Keratinocyte (primary cell): ENCODE measurements at regions not wholly inside any gene's neighbourhood (a gene's known extent, or its start where the extent isn't known, plus 50 kb on each side); places are given as distances from the start of the nearest gene placed in this dataset.

ENCODE experiments used
- DNase-seq: peaks from one replicate; pipeline ENCODE4 v3.0.0-alpha.2; 2011; ENCODE audit warnings: low read depth, missing footprints, low spot score
- FAIRE-seq: peaks from 2 replicates; lab custom pipeline; 2011; peaks lifted over from hg19 to GRCh38; lab: Jason Lieb, UNC
- H2AFZ ChIP-seq: 2 replicates; pipeline ENCODE4 v1.6.0; 2012; ENCODE audit warnings: low read length, control low read depth, inconsistent platforms; ENCODE audit not compliant: control insufficient read depth
- H3K27ac ChIP-seq: 2 replicates; pipeline ENCODE4 v1.5.1; 2011; ENCODE audit warnings: low read length; ENCODE audit not compliant: control insufficient read depth, insufficient read depth
- H3K27me3 ChIP-seq: 3 replicates; pipeline ENCODE4 v1.6.0; 2011; ENCODE audit warnings: low read length; ENCODE audit not compliant: control insufficient read depth, insufficient read depth; ENCODE audit errors: extremely low read depth
- H3K36me3 ChIP-seq, 2 experiments: 2 replicates in 1 of 2; 3 replicates in 1 of 2; pipeline ENCODE4 v1.5.1; 2011; ENCODE audit warnings: low read length in 2 of 2, mild to moderate bottlenecking in 1 of 2; ENCODE audit not compliant: control insufficient read depth in 2 of 2, insufficient read depth in 2 of 2; ENCODE audit errors: extremely low read depth in 1 of 2
- H3K4me1 ChIP-seq: 3 replicates; pipeline ENCODE4 v1.5.1; 2011; ENCODE audit warnings: low read length; ENCODE audit not compliant: control insufficient read depth, insufficient read depth; ENCODE audit errors: extremely low read depth
- H3K4me2 ChIP-seq: 3 replicates; pipeline ENCODE4 v1.6.0; 2011; ENCODE audit warnings: low read depth, low read length; ENCODE audit not compliant: control insufficient read depth, insufficient read depth; ENCODE audit errors: extremely low read depth
- H3K4me3 ChIP-seq, 3 experiments: fragments of 200-600 bp in 1 of 3; sonication (generic) in 1 of 3; 2 replicates in 2 of 3; 3 replicates in 1 of 3; pipeline ENCODE4 v1.5.1; 2011 to 2016; ENCODE audit warnings: low read length in 3 of 3, mild to moderate bottlenecking in 3 of 3, control low read depth in 2 of 3, inconsistent platforms in 1 of 3, low read depth in 1 of 3, mixed read lengths in 1 of 3, mixed run types in 1 of 3, moderate library complexity in 1 of 3; ENCODE audit not compliant: control insufficient read depth in 2 of 3, insufficient read depth in 2 of 3; ENCODE audit errors: extremely low read depth in 1 of 3
- H3K79me2 ChIP-seq: 2 replicates; pipeline ENCODE4 v1.6.0; 2012; ENCODE audit warnings: low read length; ENCODE audit not compliant: control insufficient read depth, insufficient read depth
- H3K9ac ChIP-seq: 3 replicates; pipeline ENCODE4 v1.6.0; 2011; ENCODE audit warnings: low read length; ENCODE audit not compliant: control insufficient read depth, insufficient read depth; ENCODE audit errors: extremely low read depth
- H3K9me1 ChIP-seq: 3 replicates; pipeline ENCODE4 v1.6.0; 2011; ENCODE audit warnings: low read length; ENCODE audit not compliant: control insufficient read depth, insufficient read depth; ENCODE audit errors: extremely low read depth
- H3K9me3 ChIP-seq: 2 replicates; pipeline ENCODE4 v1.5.1; 2012; ENCODE audit warnings: low read depth, low read length; ENCODE audit not compliant: control insufficient read depth
- H4K20me1 ChIP-seq: 3 replicates; pipeline ENCODE4 v1.6.0; 2011; ENCODE audit warnings: low read length; ENCODE audit not compliant: control insufficient read depth, insufficient read depth; ENCODE audit errors: extremely low read depth
- CTCF ChIP-seq, 3 experiments: IDR thresholded peaks in 1 of 3; conservative IDR thresholded peaks in 1 of 3; optimal IDR thresholded peaks in 1 of 3; 2 replicates in 2 of 3; 3 replicates in 1 of 3; pipeline versions ENCODE3 to v1.5.1; 2011; ENCODE audit warnings: low read length in 3 of 3, mild to moderate bottlenecking in 3 of 3, moderate library complexity in 2 of 3, control low read depth in 1 of 3, inconsistent platforms in 1 of 3; ENCODE audit not compliant: insufficient read depth in 2 of 3; ENCODE audit errors: extremely low read depth in 1 of 3
- EZH2 ChIP-seq: IDR thresholded peaks from one replicate; pipeline ENCODE4 v1.6.1; 2012; ENCODE audit warnings: inconsistent platforms, mild to moderate bottlenecking, low read length, moderate library complexity
- dilution Hi-C: fragments of 300-500 bp; cut with MboI; formaldehyde crosslinking; loops from one replicate; pipeline ENCODE4 v1.7.0; 2020; ENCODE audit warnings: low sequenced_read_pairs; ENCODE audit not compliant: extremely low pct_ligation_motif_present

- FAIRE-seq (no peak), DNase-seq (no peak)
- Histone ChIP-seq H3K9me1 (no peaks in the 10 kb centered on the region), H3K4me2 (no peak overlapping the region), H3K9ac (no peak overlapping the region), H3K4me1 (no peaks in the 10 kb centered on the region), H3K4me3 (no peak overlapping the region), H3K27ac (no peak overlapping the region), H2AFZ (no peak overlapping the region), H3K27me3 (no peaks in the 10 kb centered on the region), H4K20me1 (no peaks in the 10 kb centered on the region), H3K36me3 (no peaks in the 10 kb centered on the region), H3K79me2 (no peaks in the 10 kb centered on the region), H3K9me3 (peaks cover 5% of the 10 kb centered on the region)
- TF ChIP-seq CTCF (optimal IDR thresholded peaks at IDR 0.05 in 1 of 3, IDR thresholded peaks at IDR 0.05 in 1 of 3, conservative IDR thresholded peaks at IDR 0.05 in 1 of 3; ENCODE audit: extremely low read depth in 1 of 3, insufficient read depth in 2 of 3, low read length in 3 of 3) = no peak
- no peak for TF ChIP-seq EZH2
- dilution Hi-C loops = no loop called here
These were observed 135.4 kb downstream of the TMEM17 start for GRCh38 chr2:62370321-62371250.

- Histone ChIP-seq H3K27ac (no peak overlapping the region), H3K4me3 (no peak overlapping the region), H4K20me1 (no peaks in the 10 kb centered on the region), H3K79me2 (no peaks in the 10 kb centered on the region), H3K9me1 (no peaks in the 10 kb centered on the region), H2AFZ (no peak overlapping the region), H3K9ac (no peak overlapping the region), H3K4me1 (no peaks in the 10 kb centered on the region), H3K4me2 (no peak overlapping the region), H3K36me3 (no peaks in the 10 kb centered on the region), H3K9me3 (peaks cover 5% of the 10 kb centered on the region), H3K27me3 (no peaks in the 10 kb centered on the region)
- TF ChIP-seq CTCF (optimal IDR thresholded peaks at IDR 0.05 in 1 of 3, IDR thresholded peaks at IDR 0.05 in 1 of 3, conservative IDR thresholded peaks at IDR 0.05 in 1 of 3; ENCODE audit: extremely low read depth in 1 of 3, insufficient read depth in 2 of 3, low read length in 3 of 3) (no peak), EZH2 (no peak)
- FAIRE-seq (no peak), DNase-seq (no peak)
- dilution Hi-C loops = no loop called here
These were observed 136.3 kb downstream of the TMEM17 start for GRCh38 chr2:62369541-62370202.
